SU-DHL-6 (cell line): ENCODE measurements at regions not wholly inside any gene's neighbourhood (a gene's known extent, or its start where the extent isn't known, plus 50 kb on each side); places are given as distances from the start of the nearest gene placed in this dataset.

Source experiments
- CTCF ChIP-seq: fragments of 200-600 bp; sonication (generic); IDR thresholded peaks from one replicate; pipeline ENCODE4 v1.5.1; 2017; ENCODE audit warnings: antibody characterized with exemption, mild to moderate bottlenecking, low read length, moderate library complexity; ENCODE audit not compliant: insufficient read depth, poor library complexity, severe bottlenecking
- EZH2phosphoT487 ChIP-seq: fragments of 200-600 bp; sonication (generic), shearing (Covaris generic); conservative IDR thresholded peaks from 2 replicates; pipeline ENCODE4 v1.6.1; 2018; ENCODE audit warnings: mild to moderate bottlenecking, antibody characterized with exemption, low read length, moderate library complexity, mixed read lengths

GRCh38 chr1:86263101-86263500, 106.5 kb upstream of the COL24A1 start:
- TF ChIP-seq CTCF (no peak), EZH2phosphoT487 (no peak)
